ENCODE measurements at regions not wholly inside any gene's neighbourhood (a gene's known extent, or its start where the extent isn't known, plus 50 kb on each side); places are given as distances from the start of the nearest gene placed in this dataset.

DNA sequence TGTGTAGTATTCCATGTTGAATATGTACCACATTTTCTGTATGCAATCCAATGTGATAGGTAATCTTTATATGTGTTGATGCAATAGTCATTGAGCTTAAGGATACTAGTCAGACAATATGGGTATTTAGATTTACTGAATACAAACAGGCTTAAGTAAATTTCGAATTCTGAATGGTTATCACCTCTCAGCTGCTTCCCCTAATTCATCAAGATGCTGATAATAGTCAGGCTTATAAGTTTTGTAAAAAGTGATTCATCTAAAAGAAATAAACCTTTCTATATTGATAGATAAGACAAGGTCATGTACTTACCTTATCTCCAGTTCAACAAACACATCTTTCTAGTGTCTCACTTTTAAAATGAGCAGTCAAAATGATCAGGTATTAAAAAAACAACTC lies 205.5 kb downstream of the CASP12 start:
- TF ChIP-seq CTCF (IDR thresholded peaks at IDR 0.05; ENCODE audit: low read depth, low read length): no peak
- TF ChIP-seq MAX (IDR thresholded peaks at IDR 0.05; ENCODE audit: low read depth, low read length): no peak
- no peak for TF ChIP-seq POLR2A (IDR thresholded peaks at IDR 0.05; ENCODE audit: extremely low read depth, insufficient read length)
- no peak for TF ChIP-seq MYC (IDR thresholded peaks at IDR 0.05; ENCODE audit: low read depth, low read length)
